NCI-H2081 (cell line): ENCODE measurements at regions not wholly inside any gene's neighbourhood (a gene's known extent, or its start where the extent isn't known, plus 50 kb on each side); places are given as distances from the start of the nearest gene placed in this dataset.
"Not testable (repeated sequence)": the region's sequence is repeated elsewhere in the genome, so short reads cannot be mapped to it uniquely, and the experiment has no call there.

ENCODE experiments used
- DNase-seq, 2 experiments: peaks; one replicate each; lab custom pipeline; 2025; lab: John Stamatoyannopoulos, UW

GRCh38 chr3:43838009-43838758 lies 147.4 kb downstream of the ABHD5 start:
- no peak for DNase-seq

GRCh38 chr3:43838877-43839276 lies 148.1 kb downstream of the ABHD5 start:
- no peak for DNase-seq

- DNase-seq: no peak
These were observed 152.6 kb downstream of the ABHD5 start for GRCh38 chr3:43843386-43843785.

- no peak for DNase-seq
These were observed 154.0 kb downstream of the ABHD5 start for GRCh38 chr3:43844757-43845156.

- not testable (repeated sequence) for DNase-seq
These were observed 154.8 kb downstream of the ABHD5 start for GRCh38 chr3:43845553-43845952.

GRCh38 chr3:43852066-43852465 lies 161.3 kb downstream of the ABHD5 start:
- DNase-seq: no peak

- DNase-seq: no peak
These were observed 163.5 kb downstream of the ABHD5 start for GRCh38 chr3:43854283-43854682.

- no peak for DNase-seq
These were observed 164.2 kb downstream of the ABHD5 start for GRCh38 chr3:43854916-43855315.

- DNase-seq: peak; percentile 60 to 73
These were observed 165.0 kb downstream of the ABHD5 start for GRCh38 chr3:43855674-43856299.

- no peak for DNase-seq
These were observed 165.6 kb downstream of the ABHD5 start for GRCh38 chr3:43856351-43856750.

GRCh38 chr3:43856761-43857160 lies 166.0 kb downstream of the ABHD5 start:
- DNase-seq: no peak

GRCh38 chr3:43857361-43858293 lies 166.9 kb downstream of the ABHD5 start:
- no peak for DNase-seq

- no peak for DNase-seq
These were observed 167.6 kb downstream of the ABHD5 start for GRCh38 chr3:43858294-43858701.

GRCh38 chr3:43859766-43860165 lies 169.0 kb downstream of the ABHD5 start:
- no peak for DNase-seq

GRCh38 chr3:43861635-43862034 lies 170.9 kb downstream of the ABHD5 start:
- DNase-seq: no peak

- DNase-seq: no peak
These were observed 171.7 kb downstream of the ABHD5 start for GRCh38 chr3:43862470-43862869.

- no peak for DNase-seq
These were observed 172.5 kb downstream of the ABHD5 start for GRCh38 chr3:43862992-43863805.

GRCh38 chr3:43863966-43864933 lies 173.5 kb downstream of the ABHD5 start:
- DNase-seq: no peak

GRCh38 chr3:43865351-43865750 lies 174.6 kb downstream of the ABHD5 start:
- no peak for DNase-seq

- no peak for DNase-seq
These were observed 175.3 kb downstream of the ABHD5 start for GRCh38 chr3:43865887-43866528.
